K562 (cell line): ENCODE measurements at regions not wholly inside any gene's neighbourhood (a gene's known extent, or its start where the extent isn't known, plus 50 kb on each side); places are given as distances from the start of the nearest gene placed in this dataset.

Experiments used
- ATAC-seq: fragments of 200-7000 bp; cut with Tn5 transposase; 3 replicates; pipeline ENCODE4 v1.9.1; 2020; ENCODE audit warnings: moderate library complexity
- BruUV-seq: library from RNA; stranded (reverse); fragments of 400-500 nt; replicated peaks from 2 replicates; lab custom pipeline; 2021; lab: Mats Ljungman, UMichigan
- CTCF ChIA-PET: fragments of 300-600 bp; formaldehyde crosslinking; extraction: SDS; loops from one replicate; lab custom pipeline; 2021; ENCODE audit warnings: low intra/inter-chr PET ratio; lab: Yijun Ruan, JAX
- POLR2A ChIA-PET: fragments of 300-600, 350-650 bp; sonication (Branson Sonifier 250); formaldehyde crosslinking; extraction: SDS; loops from one replicate; lab custom pipeline; 2021; ENCODE audit warnings: antibody characterized with exemption, inconsistent platforms; lab: Yijun Ruan, JAX
- DNase-seq, 4 experiments: peaks; one replicate each; pipeline versions ENCODE4 v3.0.0 to v3.0.0-alpha.2; 2011 to 2018; ENCODE audit warnings: low spot score in 3 of 4, mixed read lengths in 3 of 4; ENCODE audit errors: extremely low read depth in 1 of 4
- FAIRE-seq: peaks from 2 replicates; lab custom pipeline; 2011; peaks lifted over from hg19 to GRCh38; lab: Jason Lieb, UNC
- H2AFZ ChIP-seq: 2 replicates; pipeline ENCODE4 v1.6.0; 2011; ENCODE audit warnings: low read depth, low read length, control low read depth, inconsistent platforms
- H3K27ac ChIP-seq: fragments of 200-600 bp; 3 replicates; pipeline ENCODE4 v1.8.0; 2011; ENCODE audit warnings: low read depth, mild to moderate bottlenecking, control low read depth, inconsistent platforms, low read length, moderate library complexity, mixed read lengths; ENCODE audit errors: extremely low read depth
- H3K27me3 ChIP-seq, 2 experiments: fragments of 300-600 bp in 1 of 2; 2 replicates in 1 of 2; 3 replicates in 1 of 2; pipeline versions ENCODE4 v1.6.0 to v1.8.0; 2011; ENCODE audit warnings: inconsistent platforms in 2 of 2, low read length in 2 of 2, mild to moderate bottlenecking in 1 of 2, mixed read lengths in 1 of 2, moderate library complexity in 1 of 2; ENCODE audit not compliant: control insufficient read depth in 2 of 2, insufficient read depth in 2 of 2
- H3K36me3 ChIP-seq: fragments of 300-600 bp; 3 replicates; pipeline ENCODE4 v1.8.0; 2011; ENCODE audit warnings: mild to moderate bottlenecking, low read length, inconsistent platforms; ENCODE audit not compliant: control insufficient read depth, insufficient read depth
- H3K4me1 ChIP-seq, 2 experiments: fragments of 200-600 bp in 1 of 2; replicated peaks in 1 of 2; 2 replicates in 1 of 2; 3 replicates in 1 of 2; pipeline versions ENCODE4 v1.5.1 to v1.8.0; 2011; ENCODE audit warnings: inconsistent platforms in 2 of 2, low read length in 2 of 2, mild to moderate bottlenecking in 1 of 2, mixed read lengths in 1 of 2, moderate library complexity in 1 of 2; ENCODE audit not compliant: control insufficient read depth in 2 of 2, insufficient read depth in 2 of 2
- H3K4me2 ChIP-seq: 2 replicates; pipeline ENCODE4 v1.6.1; 2011; ENCODE audit warnings: low read length, control low read depth, inconsistent platforms, mixed read lengths; ENCODE audit not compliant: insufficient read depth
- H3K4me3 ChIP-seq: fragments of 200-600 bp; sonication (generic), shearing (Covaris generic); 2 replicates; pipeline ENCODE4 v1.5.1; 2016; ENCODE audit warnings: control low read depth, inconsistent platforms
- H3K79me2 ChIP-seq: fragments of 200-600 bp; 3 replicates; pipeline ENCODE4 v1.8.0; 2011; ENCODE audit warnings: low read length, inconsistent platforms; ENCODE audit not compliant: control insufficient read depth, insufficient read depth
- H3K9ac ChIP-seq, 2 experiments: 2 replicates each; pipeline versions ENCODE4 v1.6.0 to v1.6.1; 2011; ENCODE audit warnings: low read depth in 2 of 2, low read length in 2 of 2, control low read depth in 1 of 2, inconsistent platforms in 1 of 2, mild to moderate bottlenecking in 1 of 2, mixed read lengths in 1 of 2; ENCODE audit not compliant: insufficient read depth in 1 of 2
- H3K9me1 ChIP-seq: one replicate; pipeline ENCODE4 v1.6.0; 2011; ENCODE audit warnings: inconsistent platforms, mild to moderate bottlenecking, low read length, moderate library complexity; ENCODE audit not compliant: control insufficient read depth, insufficient read depth
- H3K9me3 ChIP-seq: replicated peaks from 2 replicates; pipeline ENCODE4 v1.5.1; 2011; ENCODE audit warnings: low read depth, low read length, inconsistent platforms; ENCODE audit not compliant: control insufficient read depth, insufficient read depth
- H4K20me1 ChIP-seq: replicated peaks from 2 replicates; pipeline ENCODE4 v1.6.1; 2011; ENCODE audit warnings: low read length, inconsistent platforms, mixed read lengths; ENCODE audit not compliant: control insufficient read depth, insufficient read depth
- E2F4 ChIP-seq: sonication (generic); formaldehyde crosslinking; IDR thresholded peaks from 2 replicates; pipeline ENCODE4 v1.8.0; 2022; ENCODE audit warnings: mild to moderate bottlenecking, low read depth, missing genetic modification reagents
- MEF2A ChIP-seq: IDR thresholded peaks from 2 replicates; pipeline ENCODE4 v1.6.1; 2011; ENCODE audit warnings: low read depth, mild to moderate bottlenecking, low read length, moderate library complexity; ENCODE audit not compliant: control insufficient read depth
- SIN3A ChIP-seq, 2 experiments: fragments of 150-350 bp in 1 of 2; IDR thresholded peaks; 2 replicates each; pipeline ENCODE4 v1.6.1; 2011 to 2016; ENCODE audit warnings: borderline replicate concordance in 2 of 2, low read depth in 2 of 2, low read length in 2 of 2, mild to moderate bottlenecking in 2 of 2, moderate library complexity in 2 of 2; ENCODE audit not compliant: control insufficient read depth in 1 of 2
- SMARCA5 ChIP-seq: fragments of 450-650 bp; IDR thresholded peaks from 2 replicates; pipeline ENCODE4 v1.6.1; 2016
- ZBTB8A ChIP-seq: fragments of 450-650 bp; IDR thresholded peaks from 2 replicates; pipeline ENCODE4 v1.6.1; 2018; ENCODE audit warnings: mild to moderate bottlenecking, moderate library complexity; ENCODE audit not compliant: partially characterized antibody
- ZNF175 ChIP-seq: fragments of 200-800 bp; sonication (Bioruptor generic); IDR thresholded peaks from 2 replicates; pipeline ENCODE4 v1.6.1; 2016; ENCODE audit warnings: low read depth, mild to moderate bottlenecking, missing genetic modification characterization, missing compliant biosample characterization
- WGBS: fragments of 100-300 bp; shearing (Covaris generic); methylation state at CpG from one replicate; pipeline ENCODE4 v1.1.6; 2016; ENCODE audit warnings: low coverage, mixed read lengths; ENCODE audit not compliant: insufficient coverage; ENCODE audit errors: missing lambda C conversion rate; 5-methylcytosine and 5-hydroxymethylcytosine counted together
- in situ Hi-C: fragments of 300-500 bp; cut with MboI; formaldehyde crosslinking; loops from 4 replicates; pipeline ENCODE4 v1.15.0; 2018; ENCODE audit warnings: inconsistent platforms, mixed read lengths
- intact Hi-C: fragments of 100-400 bp; cut with micrococcal nuclease; formaldehyde crosslinking; loops from 2 replicates; pipeline ENCODE4 v1.14.2; 2022

DNA sequence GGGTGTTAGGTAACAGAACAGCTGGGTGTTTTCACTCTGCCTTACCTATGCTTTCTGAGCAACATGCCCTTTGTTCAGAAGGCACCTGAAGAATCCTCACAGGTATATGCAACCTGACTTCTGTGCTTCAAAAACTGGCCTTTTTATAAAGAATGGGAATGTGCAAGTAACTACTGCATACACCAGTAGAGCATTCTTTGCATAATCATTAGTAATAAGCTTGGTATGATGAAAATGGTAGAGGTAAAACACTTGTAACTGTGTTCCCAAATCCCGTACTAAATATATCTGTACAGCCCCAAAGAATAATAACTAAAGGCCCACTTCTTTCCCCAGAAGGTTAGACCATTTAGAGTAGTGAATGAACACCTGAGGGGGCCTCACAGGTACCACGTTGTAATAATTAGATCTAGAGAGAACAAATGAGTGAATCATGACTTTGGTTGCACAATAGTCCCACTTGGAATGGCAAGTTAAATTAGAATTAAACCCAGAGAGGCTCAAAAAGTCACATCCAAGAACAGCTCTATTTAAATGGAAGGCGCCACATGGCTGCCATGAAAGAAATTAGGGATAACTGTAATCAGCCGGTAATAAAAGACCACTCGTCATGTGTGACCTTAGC, 413.9 kb downstream of the KLF12 start:
- WGBS: 0% methylated on average over 5 of the region's 5 CpGs
- no peaks in the 10 kb centered on the region for H4K20me1 ChIP-seq
- H3K4me2 ChIP-seq: no peak overlapping the region
- in situ Hi-C loops: loop anchor here (25.0 kb wide), 1 partner anchor 908 kb away; no protein-coding TSS in a partner anchor
- H3K9me1 ChIP-seq: no peaks in the 10 kb centered on the region
- no peaks in the 10 kb centered on the region for H3K36me3 ChIP-seq
- ChIA-PET POLR2A (interaction anchor here (0.7 kb wide), 1 partner anchor 1343 kb away, joined by 3 read pairs; no protein-coding TSS in a partner anchor), CTCF (no interaction called here)
- no peak overlapping the region for H3K4me3 ChIP-seq
- no peaks in the 10 kb centered on the region for H3K9me3 ChIP-seq
- H2AFZ ChIP-seq: no peak overlapping the region
- ATAC-seq (no peak), DNase-seq (no peak), FAIRE-seq (no peak)
- TF ChIP-seq SIN3A (IDR thresholded peaks at IDR 0.05; ENCODE audit: borderline replicate concordance in 2 of 2, control insufficient read depth in 1 of 2, low read depth in 2 of 2, low read length in 2 of 2) (no peak), SMARCA5 (no peak), E2F4 (no peak), ZBTB8A (no peak), ZNF175 (CRISPR knock-in tag) (no peak), MEF2A (no peak)
- intact Hi-C loops: no loop called here
- no peaks in the 10 kb centered on the region for H3K79me2 ChIP-seq
- no TSS peak for BruUV-seq
- H3K27ac ChIP-seq: no peak overlapping the region
- no peaks in the 10 kb centered on the region for H3K4me1 ChIP-seq
- no peak overlapping the region for H3K9ac ChIP-seq
- no peaks in the 10 kb centered on the region; a peak in 1 of 5 replicates for H3K27me3 ChIP-seq
